ENCODE measurements at regions not wholly inside any gene's neighbourhood (a gene's known extent, or its start where the extent isn't known, plus 50 kb on each side); places are given as distances from the start of the nearest gene placed in this dataset.

GRCh38 chr4:11546391-11547175 lies 117.9 kb upstream of the HS3ST1 start:
- no peak for DNase-seq

DNA sequence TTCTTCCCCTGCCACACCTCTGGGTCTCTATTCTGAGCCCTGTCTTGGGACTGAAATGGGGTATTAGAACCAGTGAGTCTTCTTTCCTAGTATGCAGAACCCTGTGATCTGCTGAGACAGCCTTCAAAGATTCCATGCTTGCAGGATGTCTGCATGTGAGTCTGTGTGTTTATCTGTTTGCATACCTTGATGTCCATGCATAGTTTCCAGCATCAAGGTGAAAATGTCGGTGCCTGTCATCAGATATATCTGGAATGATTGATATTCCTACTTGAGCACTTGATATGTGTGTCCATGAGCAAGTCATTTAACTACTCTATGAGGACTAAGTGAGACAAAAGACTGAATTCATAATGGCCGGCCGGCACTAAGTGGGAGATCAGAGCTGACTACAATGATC lies 117.0 kb upstream of the HS3ST1 start:
- DNase-seq: no peak

DNA sequence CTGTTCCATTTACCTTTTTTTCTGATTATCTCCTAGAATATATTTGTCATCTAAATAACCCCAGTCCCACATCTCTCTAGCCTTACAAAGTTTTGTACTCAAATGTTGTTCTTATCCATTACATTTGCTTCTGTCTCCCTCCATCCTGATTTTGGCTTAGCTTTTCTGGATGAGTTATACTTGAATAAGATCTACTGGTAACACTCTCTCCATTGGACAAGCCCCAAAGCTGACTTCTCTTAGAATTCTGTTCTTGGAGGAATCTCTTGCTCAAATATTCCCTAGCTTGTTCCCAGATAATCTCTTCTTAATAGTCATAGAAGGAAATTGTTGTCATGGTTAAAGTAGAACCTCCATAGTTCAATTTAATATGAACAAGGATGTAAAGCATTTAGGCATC lies 115.5 kb upstream of the HS3ST1 start:
- DNase-seq: no peak

GRCh38 chr4:11543706-11544105 lies 115.0 kb upstream of the HS3ST1 start:
- DNase-seq: no peak

GRCh38 chr4:11542952-11543351 lies 114.3 kb upstream of the HS3ST1 start:
- DNase-seq: no peak

DNA sequence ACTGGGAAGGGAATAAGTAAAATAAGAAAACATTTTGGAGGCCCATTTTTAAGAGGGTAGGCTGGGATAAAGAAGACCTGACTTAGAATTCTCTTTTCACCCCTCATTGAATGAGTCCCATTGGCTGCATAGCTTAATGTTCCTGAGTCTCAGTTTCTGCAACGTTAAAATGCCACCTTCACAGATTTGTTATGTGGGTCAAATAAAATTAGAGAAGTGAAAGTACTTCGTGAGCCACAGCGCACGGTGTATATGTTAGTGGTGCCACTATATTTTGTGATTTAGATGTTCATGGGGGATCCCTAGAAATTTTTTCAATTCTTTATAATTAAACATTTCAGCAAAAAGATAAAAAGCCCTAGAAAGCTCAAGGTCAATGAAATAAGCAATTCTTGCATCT lies 109.2 kb upstream of the HS3ST1 start:
- DNase-seq: no peak

GRCh38 chr4:11535333-11535732 lies 106.6 kb upstream of the HS3ST1 start:
- no peak for DNase-seq

- DNase-seq: no peak
Measured at GRCh38 chr4:11534623-11535302, 106.1 kb upstream of the HS3ST1 start.

- DNase-seq: no peak
Measured at GRCh38 chr4:11532138-11532537, 103.4 kb upstream of the HS3ST1 start.

- DNase-seq: no peak
Measured at GRCh38 chr4:11529625-11530201, 101.0 kb upstream of the HS3ST1 start.

DNA sequence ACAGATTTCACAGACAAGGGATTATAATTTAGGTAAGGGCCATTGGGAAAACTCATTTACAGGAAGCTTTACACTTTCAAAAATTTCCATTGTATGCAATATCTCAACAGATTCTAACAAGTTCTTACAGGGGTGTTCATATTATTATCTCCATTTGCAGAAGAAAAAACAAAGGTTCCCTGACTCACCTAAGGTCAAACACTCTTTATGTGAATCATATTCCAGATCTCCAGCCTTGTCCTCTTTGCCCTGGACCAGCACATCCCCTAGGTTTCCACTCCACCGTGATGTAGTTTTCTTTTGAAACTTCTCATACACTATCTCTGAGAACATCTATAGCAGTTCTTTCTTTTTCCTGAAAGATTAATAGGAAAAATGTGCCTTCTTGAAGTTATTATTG lies 96.4 kb upstream of the HS3ST1 start:
- no peak for DNase-seq

- DNase-seq: no peak
Measured at GRCh38 chr4:11518754-11519153, 90.1 kb upstream of the HS3ST1 start.

DNA sequence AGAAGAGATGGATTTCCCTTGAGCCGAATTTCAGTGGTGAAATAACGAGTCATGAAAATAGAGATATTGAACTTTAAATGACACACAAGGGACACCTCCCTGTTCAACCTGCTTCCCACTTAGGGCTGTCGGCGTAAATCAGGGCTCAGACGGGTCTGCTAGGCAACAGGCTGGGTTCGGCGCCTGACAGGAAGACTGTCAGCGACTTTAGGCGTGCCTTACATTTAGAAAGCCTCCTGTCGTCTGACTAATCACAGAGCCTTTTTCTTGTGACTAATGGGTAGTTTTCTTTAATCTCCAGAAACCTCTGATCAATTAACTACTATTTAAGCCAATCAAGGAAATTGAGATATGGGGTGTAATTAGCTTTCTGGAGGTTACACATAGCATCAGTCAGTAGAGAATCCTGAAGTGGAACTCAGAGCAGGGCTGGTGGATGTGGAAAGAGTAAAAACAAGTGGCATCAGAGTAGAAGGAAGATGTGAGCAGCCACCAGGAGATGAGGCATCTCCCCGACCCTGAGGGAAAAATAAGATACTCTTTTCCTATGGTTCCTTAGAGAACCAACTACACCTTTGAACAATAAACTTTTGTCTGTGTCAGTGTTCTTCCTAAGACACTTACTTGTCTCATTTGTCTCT lies 86.2 kb upstream of the HS3ST1 start:
- no peak for DNase-seq

GRCh38 chr4:11514003-11514402 lies 85.3 kb upstream of the HS3ST1 start:
- no peak for DNase-seq

GRCh38 chr4:11512871-11513270 lies 84.2 kb upstream of the HS3ST1 start:
- no peak for DNase-seq

- DNase-seq: no peak
Measured at GRCh38 chr4:11511321-11511720, 82.6 kb upstream of the HS3ST1 start.

GRCh38 chr4:11507920-11508319 lies 79.2 kb upstream of the HS3ST1 start:
- DNase-seq: no peak

GRCh38 chr4:11506194-11506593 lies 77.5 kb upstream of the HS3ST1 start:
- DNase-seq: no peak

DNA sequence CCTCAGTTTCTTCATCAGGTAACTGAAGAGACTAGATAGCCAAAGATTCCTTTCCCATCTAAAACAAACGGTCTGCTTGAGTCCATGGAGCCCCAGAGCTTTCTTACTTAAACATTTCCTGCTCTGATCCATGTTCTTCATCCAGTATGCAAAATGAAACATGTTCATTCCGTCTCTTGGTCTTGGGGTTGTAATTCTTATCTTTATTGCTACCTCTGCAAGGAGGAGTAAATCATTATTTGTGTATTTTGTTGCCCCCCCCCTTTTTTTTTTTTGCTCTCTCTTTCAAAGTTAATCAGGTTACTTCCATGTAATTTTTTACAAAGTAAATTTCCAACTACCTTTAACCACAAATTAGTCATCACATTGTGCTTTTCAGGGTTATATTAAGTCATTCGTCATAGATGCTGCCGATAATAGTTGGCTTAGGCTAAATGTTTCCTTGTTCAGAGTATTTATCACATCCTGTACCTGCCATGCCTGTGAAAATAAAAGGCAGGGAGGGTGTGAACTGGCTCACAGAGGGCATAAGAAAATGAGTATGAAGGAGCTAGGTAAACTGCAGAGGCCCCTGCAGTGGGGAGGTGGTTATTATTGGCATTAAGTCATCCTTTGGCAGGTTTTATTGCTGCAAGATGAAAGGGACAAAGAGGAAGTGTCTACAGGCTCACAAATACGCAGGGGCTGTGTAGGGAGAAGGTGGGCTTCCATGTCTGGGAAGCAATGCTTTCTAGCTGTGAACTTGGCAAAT lies 76.7 kb upstream of the HS3ST1 start:
- no peak for DNase-seq

- DNase-seq: no peak
Measured at GRCh38 chr4:11503166-11503565, 74.5 kb upstream of the HS3ST1 start.

- DNase-seq: no peak
Measured at GRCh38 chr4:11497972-11498371, 69.3 kb upstream of the HS3ST1 start.

- DNase-seq: no peak
Measured at GRCh38 chr4:11497212-11497806, 68.6 kb upstream of the HS3ST1 start.

Data from activated T-cell treated with anti-CD3 and anti-CD28 coated beads, Interleukin-2, amount 50 U/mL, for 1 hour (primary cell).